Bronchial epithelial cell (primary cell): ENCODE measurements at regions not wholly inside any gene's neighbourhood (a gene's known extent, or its start where the extent isn't known, plus 50 kb on each side); places are given as distances from the start of the nearest gene placed in this dataset.

ENCODE experiments used
- DNase-seq: peaks from one replicate; pipeline ENCODE4 v3.0.0-alpha.2; 2010; ENCODE audit warnings: low read depth
- FAIRE-seq: peaks from 2 replicates; lab custom pipeline; 2011; peaks lifted over from hg19 to GRCh38; lab: Jason Lieb, UNC
- H3K27me3 ChIP-seq: 2 replicates; pipeline ENCODE4 v1.5.1; 2011; ENCODE audit warnings: low read length; ENCODE audit not compliant: control insufficient read depth, insufficient read depth
- H3K36me3 ChIP-seq: 2 replicates; pipeline ENCODE4 v1.5.1; 2011; ENCODE audit warnings: low read length; ENCODE audit not compliant: control insufficient read depth, insufficient read depth
- H3K4me3 ChIP-seq: 2 replicates; pipeline ENCODE4 v1.5.1; 2011; ENCODE audit warnings: mild to moderate bottlenecking, low read depth, low read length, control low read depth
- CTCF ChIP-seq: IDR thresholded peaks from 2 replicates; pipeline ENCODE4 v1.5.1; 2011; ENCODE audit warnings: mild to moderate bottlenecking, moderate library complexity, low read length, control low read depth, inconsistent platforms; ENCODE audit not compliant: insufficient read depth, severe bottlenecking

- FAIRE-seq = no peak
- Histone ChIP-seq H3K4me3 (no peak overlapping the region), H3K27me3 (no peaks in the 10 kb centered on the region), H3K36me3 (no peaks in the 10 kb centered on the region)
- DNase-seq = no peak
- TF ChIP-seq CTCF = no peak
Measured at GRCh38 chr2:176482107-176482506, 212.9 kb downstream of the MTX2 start.

DNA sequence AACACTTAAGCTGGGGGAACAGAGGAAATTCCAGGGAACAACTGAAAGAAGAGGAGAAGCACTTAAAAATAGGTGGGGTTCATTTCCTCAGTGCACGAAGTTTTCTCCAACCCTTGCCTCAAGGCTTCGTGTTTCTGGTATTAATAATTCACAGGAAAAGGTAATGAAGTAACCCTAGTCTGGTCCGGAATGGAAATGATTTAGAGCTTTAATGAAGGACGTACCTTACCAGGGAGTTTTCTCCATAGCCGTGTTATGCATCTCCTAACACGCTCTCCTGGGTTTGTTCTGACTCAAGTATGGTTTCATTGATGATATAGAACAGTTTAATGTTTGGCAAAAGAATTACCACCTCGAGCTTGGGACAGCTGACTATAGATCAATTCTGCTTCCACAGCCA lies 214.2 kb downstream of the MTX2 start:
- no peak overlapping the region for H3K4me3 ChIP-seq

DNA sequence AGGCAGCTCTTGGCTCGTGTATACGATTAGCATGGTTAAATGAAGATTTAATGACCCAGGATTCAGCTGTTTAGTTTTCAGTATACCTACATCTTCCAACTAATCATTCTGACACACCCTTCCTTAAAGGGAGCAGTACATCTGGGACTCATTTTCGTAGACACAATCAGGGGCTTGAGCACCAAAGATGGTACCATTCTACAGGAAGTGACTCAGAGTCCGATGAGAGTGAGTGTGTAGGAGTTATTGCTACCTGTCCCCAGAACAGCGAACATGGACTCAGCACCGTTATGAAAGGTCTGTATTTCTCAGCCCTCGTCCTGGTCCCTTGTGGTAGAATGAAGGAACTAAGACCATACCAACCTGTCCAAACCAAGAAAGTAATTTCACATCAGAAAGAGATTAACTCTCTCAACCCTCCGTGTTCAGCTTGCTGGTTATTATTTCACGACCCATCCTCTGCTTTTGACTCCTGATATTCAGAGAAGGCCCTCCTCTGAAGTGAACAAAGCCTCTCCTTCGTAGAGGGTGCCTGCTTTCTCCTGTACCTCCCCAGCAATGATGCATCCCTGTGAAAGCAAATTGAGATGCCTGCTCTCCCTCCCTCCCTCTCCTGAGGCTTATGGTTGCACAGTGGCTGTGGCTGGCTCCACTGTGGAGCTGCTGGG lies 214.8 kb downstream of the MTX2 start:
- no peaks in the 10 kb centered on the region for H3K36me3 ChIP-seq
- FAIRE-seq (no peak), DNase-seq (no peak)
- no peak overlapping the region for H3K4me3 ChIP-seq
- TF ChIP-seq CTCF = no peak
- no peaks in the 10 kb centered on the region for H3K27me3 ChIP-seq

More for the DNA sequence above, 214.2 kb downstream of the MTX2 start:
- H3K36me3 ChIP-seq = no peaks in the 10 kb centered on the region
- peak; percentile 12 for DNase-seq
- FAIRE-seq = no peak
- H3K27me3 ChIP-seq = no peaks in the 10 kb centered on the region
- no peak for TF ChIP-seq CTCF

DNA sequence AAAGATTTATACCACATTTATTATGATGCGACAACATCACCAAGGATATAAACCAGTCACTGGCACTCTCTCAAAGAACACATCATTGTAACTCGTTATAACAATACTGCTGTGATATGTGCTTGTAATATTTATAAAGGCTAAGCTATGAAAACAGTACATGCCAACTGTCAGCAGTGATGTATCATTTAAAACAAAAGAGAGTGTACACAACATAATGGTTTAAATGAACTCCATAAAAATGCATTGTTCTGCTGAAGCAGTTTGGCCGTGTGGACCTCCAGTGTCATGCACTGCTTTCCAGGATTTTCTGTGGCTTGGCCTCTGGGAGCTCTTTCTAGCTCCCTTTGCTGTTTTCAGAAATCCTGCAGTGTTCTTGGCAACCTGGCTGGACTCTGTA lies 215.6 kb downstream of the MTX2 start:
- no peak for FAIRE-seq
- H3K27me3 ChIP-seq = no peaks in the 10 kb centered on the region
- no peak overlapping the region for H3K4me3 ChIP-seq
- no peaks in the 10 kb centered on the region for H3K36me3 ChIP-seq
- DNase-seq = no peak
- TF ChIP-seq CTCF = no peak

DNA sequence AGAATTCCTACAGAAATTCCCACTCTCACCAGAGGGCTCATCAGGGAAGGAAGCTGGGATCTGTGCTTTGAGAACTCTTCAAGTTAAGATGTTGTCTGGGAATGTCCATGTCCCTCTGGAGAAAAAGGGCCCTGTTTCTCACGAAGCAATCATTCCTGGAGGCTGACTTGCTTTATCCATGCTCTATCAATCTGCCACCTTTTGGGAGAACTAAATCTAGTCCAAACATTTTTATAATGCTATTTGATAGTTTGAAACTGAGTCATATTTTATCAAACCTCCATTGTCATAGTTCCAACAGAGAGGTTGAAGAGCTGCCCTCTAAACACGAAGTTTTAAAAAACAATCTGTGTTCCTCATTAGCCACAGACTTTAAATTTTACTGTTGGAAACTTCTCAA lies 219.2 kb downstream of the MTX2 start:
- DNase-seq (no peak), FAIRE-seq (no peak)
- no peak for TF ChIP-seq CTCF
- Histone ChIP-seq H3K36me3 (no peaks in the 10 kb centered on the region), H3K27me3 (no peaks in the 10 kb centered on the region), H3K4me3 (no peak overlapping the region)
